ENCODE measurements at regions not wholly inside any gene's neighbourhood (a gene's known extent, or its start where the extent isn't known, plus 50 kb on each side); places are given as distances from the start of the nearest gene placed in this dataset.

- DNase-seq, result no peak
These were observed 283.4 kb downstream of the HAO1 start for GRCh38 chr20:7656687-7657467.

- DNase-seq, result no peak
These were observed 282.7 kb downstream of the HAO1 start for GRCh38 chr20:7657569-7657968.

GRCh38 chr20:7660165-7660564, 280.1 kb downstream of the HAO1 start:
- DNase-seq, result no peak

GRCh38 chr20:7665376-7665775, 274.9 kb downstream of the HAO1 start:
- no peak for DNase-seq

GRCh38 chr20:7667194-7667593, 273.1 kb downstream of the HAO1 start:
- DNase-seq, result no peak

- no peak for DNase-seq
These were observed 267.7 kb downstream of the HAO1 start for GRCh38 chr20:7672571-7672970.

- no peak for DNase-seq
These were observed 266.4 kb downstream of the HAO1 start for GRCh38 chr20:7673841-7674240.

- DNase-seq, result no peak
These were observed 257.3 kb downstream of the HAO1 start for GRCh38 chr20:7682916-7683315.

- DNase-seq, result no peak
These were observed 253.2 kb downstream of the HAO1 start for GRCh38 chr20:7687065-7687464.

- DNase-seq, result no peak
These were observed 251.1 kb downstream of the HAO1 start for GRCh38 chr20:7689151-7689550.

GRCh38 chr20:7691647-7692269, 248.5 kb downstream of the HAO1 start:
- DNase-seq, result no peak

- no peak for DNase-seq
These were observed 247.8 kb downstream of the HAO1 start for GRCh38 chr20:7692478-7692877.

- no peak for DNase-seq
These were observed 246.5 kb downstream of the HAO1 start for GRCh38 chr20:7693761-7694160.

GRCh38 chr20:7695051-7695495, 245.2 kb downstream of the HAO1 start:
- no peak for DNase-seq

- DNase-seq, result no peak
These were observed 244.6 kb downstream of the HAO1 start for GRCh38 chr20:7695635-7696034.

- no peak for DNase-seq
These were observed 243.9 kb downstream of the HAO1 start for GRCh38 chr20:7696311-7696710.

- DNase-seq, result no peak
These were observed 238.1 kb downstream of the HAO1 start for GRCh38 chr20:7702141-7702540.

- DNase-seq, result no peak
These were observed 236.7 kb downstream of the HAO1 start for GRCh38 chr20:7703551-7703961.

- no peak for DNase-seq
These were observed 236.3 kb downstream of the HAO1 start for GRCh38 chr20:7703996-7704395.

GRCh38 chr20:7708112-7708511, 232.1 kb downstream of the HAO1 start:
- DNase-seq, result no peak

GRCh38 chr20:7708782-7709181, 231.5 kb downstream of the HAO1 start:
- DNase-seq, result no peak

- no peak for DNase-seq
These were observed 229.8 kb downstream of the HAO1 start for GRCh38 chr20:7710440-7710839.

- no peak for DNase-seq
These were observed 227.6 kb downstream of the HAO1 start for GRCh38 chr20:7712661-7713060.

- DNase-seq, result no peak
These were observed 225.7 kb downstream of the HAO1 start for GRCh38 chr20:7714549-7714948.
